Activated T-cell treated with anti-CD3 and anti-CD28 coated beads, Interleukin-2, amount 50 U/mL, for 4 hours (primary cell): ENCODE measurements at regions not wholly inside any gene's neighbourhood (a gene's known extent, or its start where the extent isn't known, plus 50 kb on each side); places are given as distances from the start of the nearest gene placed in this dataset.

Experiments used
- ATAC-seq, 2 donors: fragments of 200-7000 bp; cut with Tn5 transposase; one replicate each; pipeline ENCODE4 v1.10.0; 2021
- DNase-seq: peaks from one replicate; pipeline ENCODE4 v3.0.0-alpha.2; 2020
- H3K27me3 Mint-ChIP-seq: one replicate; pipeline ENCODE4 v1.8.0; 2021; ENCODE audit warnings: low read depth, mixed read lengths
- H3K36me3 Mint-ChIP-seq: one replicate; pipeline ENCODE4 v1.8.0; 2022; ENCODE audit warnings: mixed read lengths; ENCODE audit not compliant: insufficient read depth
- H3K4me1 Mint-ChIP-seq: one replicate; pipeline ENCODE4 v1.8.0; 2021; ENCODE audit warnings: low read depth, mixed read lengths
- H3K4me3 Mint-ChIP-seq: one replicate; pipeline ENCODE4 v1.8.0; 2021; ENCODE audit warnings: mild to moderate bottlenecking, moderate library complexity, mixed read lengths
- H3K9me3 Mint-ChIP-seq: one replicate; pipeline ENCODE4 v1.8.0; 2021; ENCODE audit warnings: mixed read lengths

GRCh38 chr16:48899500-48899899 lies 289.5 kb upstream of the N4BP1 start:
- DNase-seq (no peak), ATAC-seq (no peak)
- Mint-ChIP-seq H3K36me3 (no peaks in the 10 kb centered on the region), H3K4me1 (no peaks in the 10 kb centered on the region), H3K4me3 (no peak overlapping the region), H3K27me3 (no peaks in the 10 kb centered on the region), H3K9me3 (no peaks in the 10 kb centered on the region)

DNA sequence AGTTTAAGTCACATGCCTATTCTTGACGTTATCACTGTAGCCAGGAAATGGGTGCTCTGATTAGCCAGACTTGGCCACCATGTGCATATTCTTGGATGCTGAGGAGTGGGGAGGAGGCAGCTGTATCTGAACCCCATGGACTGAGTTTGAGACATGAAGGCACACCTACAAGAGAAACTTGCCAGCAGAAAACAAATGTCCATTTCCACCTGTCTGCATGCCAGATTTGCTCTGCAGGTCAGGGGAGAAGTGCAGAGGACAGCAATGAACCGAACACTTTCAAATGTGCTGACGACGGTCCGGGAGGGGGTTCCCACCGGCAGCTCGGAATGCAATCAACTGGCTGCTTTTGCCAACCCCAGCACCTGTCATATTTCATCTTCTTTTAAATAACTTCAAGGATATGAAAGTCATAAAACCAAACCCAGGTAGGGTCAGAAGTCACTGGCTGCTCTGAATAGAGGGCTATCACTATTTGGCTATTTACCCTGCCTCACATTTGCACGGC lies 287.8 kb upstream of the N4BP1 start:
- no peaks in the 10 kb centered on the region for H3K4me1 Mint-ChIP-seq
- H3K9me3 Mint-ChIP-seq = no peaks in the 10 kb centered on the region
- ATAC-seq (no peak), DNase-seq (no peak)
- H3K36me3 Mint-ChIP-seq = no peaks in the 10 kb centered on the region
- no peaks in the 10 kb centered on the region for H3K27me3 Mint-ChIP-seq
- H3K4me3 Mint-ChIP-seq = no peak overlapping the region

GRCh38 chr16:48895142-48895541 lies 285.2 kb upstream of the N4BP1 start:
- no peaks in the 10 kb centered on the region for H3K9me3 Mint-ChIP-seq
- H3K36me3 Mint-ChIP-seq = no peaks in the 10 kb centered on the region
- DNase-seq (no peak), ATAC-seq (no peak)
- H3K4me1 Mint-ChIP-seq = no peaks in the 10 kb centered on the region
- H3K4me3 Mint-ChIP-seq = no peak overlapping the region
- H3K27me3 Mint-ChIP-seq = peaks cover 2% of the 10 kb centered on the region

GRCh38 chr16:48892893-48893292 lies 282.9 kb upstream of the N4BP1 start:
- no peaks in the 10 kb centered on the region for H3K9me3 Mint-ChIP-seq
- H3K36me3 Mint-ChIP-seq = no peaks in the 10 kb centered on the region
- H3K4me1 Mint-ChIP-seq = no peaks in the 10 kb centered on the region
- H3K27me3 Mint-ChIP-seq = peaks cover 2% of the 10 kb centered on the region
- no peak for DNase-seq
- no peak overlapping the region for H3K4me3 Mint-ChIP-seq
- ATAC-seq = no peak

DNA sequence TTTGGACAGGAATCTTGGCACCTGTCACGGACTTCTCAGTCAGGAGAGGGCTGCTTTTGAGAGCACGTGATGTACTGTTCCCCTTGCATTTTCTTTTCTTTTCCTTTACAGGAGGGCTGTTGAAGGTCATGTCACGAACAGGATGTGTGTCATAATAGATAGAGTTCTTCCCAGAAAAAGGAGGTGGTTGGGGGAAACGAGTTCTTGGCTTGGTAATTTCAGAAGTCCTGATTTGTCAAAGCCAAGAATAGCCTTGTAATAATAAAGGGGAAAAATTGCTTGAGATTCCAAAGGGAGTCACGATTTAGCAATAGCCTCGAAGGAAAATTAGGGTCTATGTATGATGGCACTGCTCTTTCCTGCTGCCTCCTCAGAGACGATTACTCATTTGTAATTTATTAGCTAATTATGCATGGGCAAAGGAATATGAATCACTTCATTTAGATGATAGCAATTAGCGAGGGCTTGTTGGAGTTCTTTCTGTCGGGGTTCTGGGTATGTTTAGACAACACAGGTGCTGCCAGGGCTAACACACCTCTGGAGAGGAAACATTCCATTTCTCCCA lies 277.7 kb upstream of the N4BP1 start:
- Mint-ChIP-seq H3K4me3 (no peak overlapping the region), H3K27me3 (peaks cover 2% of the 10 kb centered on the region), H3K9me3 (no peaks in the 10 kb centered on the region), H3K36me3 (no peaks in the 10 kb centered on the region), H3K4me1 (no peaks in the 10 kb centered on the region)
- no peak for ATAC-seq
- DNase-seq = no peak

GRCh38 chr16:48885471-48885870 lies 275.5 kb upstream of the N4BP1 start:
- Mint-ChIP-seq H3K27me3 (no peaks in the 10 kb centered on the region), H3K9me3 (no peaks in the 10 kb centered on the region), H3K4me1 (no peaks in the 10 kb centered on the region), H3K4me3 (no peak overlapping the region), H3K36me3 (no peaks in the 10 kb centered on the region)
- ATAC-seq = no peak
- DNase-seq = no peak

- H3K4me3 Mint-ChIP-seq = no peak overlapping the region
- no peak for DNase-seq
- H3K9me3 Mint-ChIP-seq = no peaks in the 10 kb centered on the region
- H3K36me3 Mint-ChIP-seq = no peaks in the 10 kb centered on the region
- H3K4me1 Mint-ChIP-seq = no peaks in the 10 kb centered on the region
- no peak for ATAC-seq
- no peaks in the 10 kb centered on the region for H3K27me3 Mint-ChIP-seq
These were observed 271.3 kb upstream of the N4BP1 start for GRCh38 chr16:48881272-48881671.

DNA sequence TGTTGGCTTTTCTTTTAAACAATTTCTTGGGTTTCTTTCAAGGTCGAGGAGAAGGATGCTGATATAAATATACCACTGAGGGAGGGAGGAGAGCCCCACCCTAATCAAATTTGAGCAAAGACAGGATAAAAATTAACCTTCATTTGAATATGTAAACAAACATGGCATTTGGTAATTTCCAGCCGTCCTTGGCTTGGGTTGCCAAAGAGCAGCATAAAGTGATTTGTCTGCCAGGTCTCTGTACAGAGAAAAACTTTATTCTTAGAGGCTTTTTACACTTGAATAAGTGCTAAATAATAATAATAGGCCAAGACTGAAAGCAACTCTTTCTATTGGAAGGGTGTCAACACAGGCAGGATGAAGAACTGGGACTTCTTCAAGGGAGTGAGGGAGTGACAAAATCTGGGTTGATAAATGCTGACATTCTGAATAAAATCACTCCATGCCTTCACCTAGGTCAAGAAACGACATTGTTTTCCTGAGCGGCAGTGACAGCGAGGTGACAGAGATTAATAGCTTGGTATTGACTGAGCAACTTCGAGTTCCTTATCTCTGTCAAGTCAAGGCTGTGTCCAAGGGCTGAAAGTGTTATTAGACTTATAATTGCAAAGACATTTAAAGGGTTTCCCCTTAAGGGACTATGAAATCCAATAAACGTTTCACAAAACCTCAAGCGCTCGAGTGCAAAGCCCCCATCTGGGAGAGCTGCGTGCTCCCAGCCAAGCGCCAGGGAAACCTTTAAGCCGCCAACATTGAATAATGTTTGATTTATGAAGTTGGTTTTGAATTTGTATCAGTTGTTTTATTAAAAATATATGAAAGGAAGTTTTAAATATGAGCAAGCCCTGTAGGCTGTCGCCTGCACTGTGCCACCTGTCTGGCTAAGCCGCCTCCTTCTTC lies 269.5 kb upstream of the N4BP1 start:
- no peak for ATAC-seq
- Mint-ChIP-seq H3K36me3 (no peaks in the 10 kb centered on the region), H3K4me1 (no peaks in the 10 kb centered on the region), H3K27me3 (no peaks in the 10 kb centered on the region), H3K4me3 (no peak overlapping the region), H3K9me3 (no peaks in the 10 kb centered on the region)
- no peak for DNase-seq

DNA sequence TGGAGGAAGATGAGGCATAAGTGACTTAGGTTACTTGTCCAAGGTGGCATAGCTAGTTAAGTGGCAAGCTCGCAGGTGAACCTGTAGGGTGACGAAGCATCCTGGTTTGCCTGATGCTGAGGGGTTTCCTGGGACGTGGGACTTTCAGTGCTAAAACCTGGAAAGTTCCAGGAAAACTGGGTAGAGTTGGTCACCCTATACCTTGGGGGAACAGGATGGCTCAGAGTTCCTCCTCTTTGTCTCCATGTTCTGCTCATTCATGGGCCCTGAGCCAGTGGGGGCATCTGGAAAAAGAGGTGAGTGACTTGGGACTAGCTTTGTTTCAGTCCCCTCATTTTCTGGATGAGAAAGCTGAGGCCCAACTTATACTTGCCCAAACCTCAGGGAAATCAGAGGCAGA lies 268.0 kb upstream of the N4BP1 start:
- no peak overlapping the region for H3K4me3 Mint-ChIP-seq
- peaks cover 3% of the 10 kb centered on the region for H3K9me3 Mint-ChIP-seq
- H3K36me3 Mint-ChIP-seq = no peaks in the 10 kb centered on the region
- DNase-seq (no peak), ATAC-seq (no peak)
- H3K27me3 Mint-ChIP-seq = no peaks in the 10 kb centered on the region
- no peaks in the 10 kb centered on the region for H3K4me1 Mint-ChIP-seq

- Mint-ChIP-seq H3K27me3 (no peaks in the 10 kb centered on the region), H3K4me3 (no peak overlapping the region), H3K36me3 (no peaks in the 10 kb centered on the region), H3K4me1 (no peaks in the 10 kb centered on the region), H3K9me3 (peaks cover 15% of the 10 kb centered on the region)
- no peak for ATAC-seq
- DNase-seq = no peak
These were observed 260.2 kb upstream of the N4BP1 start for GRCh38 chr16:48870141-48870540.

DNA sequence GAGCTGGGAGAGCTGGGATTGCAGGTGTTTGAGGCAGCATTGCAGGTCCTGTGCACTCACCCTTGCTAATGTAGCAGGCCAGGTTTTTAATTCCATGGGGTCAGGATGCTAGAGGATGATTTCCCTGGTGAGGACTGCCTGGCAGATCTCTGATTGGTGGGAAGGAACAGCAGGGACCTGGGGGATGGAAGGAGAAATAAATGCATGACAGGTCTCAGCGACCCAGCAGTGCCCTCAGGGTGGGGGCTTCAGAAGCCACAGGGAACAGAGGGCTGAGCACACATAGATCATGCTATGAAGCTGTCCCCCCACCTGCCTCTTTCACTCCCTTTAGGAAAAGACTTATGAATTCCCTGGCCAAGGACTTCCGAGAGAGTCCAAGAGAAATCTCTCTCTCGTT lies 255.5 kb upstream of the N4BP1 start:
- H3K4me3 Mint-ChIP-seq = no peak overlapping the region
- no peak for DNase-seq
- H3K4me1 Mint-ChIP-seq = no peaks in the 10 kb centered on the region
- no peaks in the 10 kb centered on the region for H3K27me3 Mint-ChIP-seq
- H3K36me3 Mint-ChIP-seq = no peaks in the 10 kb centered on the region
- no peak for ATAC-seq
- H3K9me3 Mint-ChIP-seq = peaks cover 25% of the 10 kb centered on the region

- DNase-seq = no peak
- no peak for ATAC-seq
- no peaks in the 10 kb centered on the region for H3K27me3 Mint-ChIP-seq
- H3K4me1 Mint-ChIP-seq = no peaks in the 10 kb centered on the region
- H3K9me3 Mint-ChIP-seq = peaks cover 18% of the 10 kb centered on the region
- H3K36me3 Mint-ChIP-seq = no peaks in the 10 kb centered on the region
- H3K4me3 Mint-ChIP-seq = no peak overlapping the region
These were observed 254.1 kb upstream of the N4BP1 start for GRCh38 chr16:48864055-48864454.

- ATAC-seq (no peak), DNase-seq (no peak)
- Mint-ChIP-seq H3K4me1 (no peaks in the 10 kb centered on the region), H3K36me3 (no peaks in the 10 kb centered on the region), H3K27me3 (no peaks in the 10 kb centered on the region), H3K9me3 (peaks cover 14% of the 10 kb centered on the region), H3K4me3 (no peak overlapping the region)
These were observed 252.1 kb upstream of the N4BP1 start for GRCh38 chr16:48862087-48862532.

DNA sequence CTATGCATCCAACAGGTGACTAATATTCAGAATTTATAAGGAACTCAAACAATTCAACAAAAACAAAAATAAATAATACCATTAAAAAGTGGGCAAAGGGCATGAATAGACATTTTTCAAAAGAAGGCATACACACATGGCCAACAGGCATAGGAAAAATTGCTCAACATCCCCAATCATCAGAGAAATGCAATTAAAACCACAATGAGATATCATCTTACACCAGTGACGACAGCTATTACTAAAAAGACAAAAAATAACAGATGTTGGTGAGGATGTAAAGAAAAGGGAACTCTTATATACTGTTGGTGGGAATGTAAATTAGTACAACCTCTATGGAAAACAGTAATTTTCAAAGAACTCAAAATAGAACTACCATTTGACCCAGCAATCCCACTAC lies 250.4 kb upstream of the N4BP1 start:
- no peaks in the 10 kb centered on the region for H3K36me3 Mint-ChIP-seq
- no peak overlapping the region for H3K4me3 Mint-ChIP-seq
- DNase-seq (no peak), ATAC-seq (no peak)
- H3K27me3 Mint-ChIP-seq = no peaks in the 10 kb centered on the region
- H3K4me1 Mint-ChIP-seq = no peaks in the 10 kb centered on the region
- peaks cover 14% of the 10 kb centered on the region for H3K9me3 Mint-ChIP-seq

GRCh38 chr16:48852951-48853350 lies 243.0 kb upstream of the N4BP1 start:
- ATAC-seq (no peak), DNase-seq (no peak)
- Mint-ChIP-seq H3K36me3 (no peaks in the 10 kb centered on the region), H3K9me3 (no peaks in the 10 kb centered on the region), H3K4me3 (no peak overlapping the region), H3K27me3 (no peaks in the 10 kb centered on the region), H3K4me1 (no peaks in the 10 kb centered on the region)
